ENCODE measurements at regions not wholly inside any gene's neighbourhood (a gene's known extent, or its start where the extent isn't known, plus 50 kb on each side); places are given as distances from the start of the nearest gene placed in this dataset.

DNA sequence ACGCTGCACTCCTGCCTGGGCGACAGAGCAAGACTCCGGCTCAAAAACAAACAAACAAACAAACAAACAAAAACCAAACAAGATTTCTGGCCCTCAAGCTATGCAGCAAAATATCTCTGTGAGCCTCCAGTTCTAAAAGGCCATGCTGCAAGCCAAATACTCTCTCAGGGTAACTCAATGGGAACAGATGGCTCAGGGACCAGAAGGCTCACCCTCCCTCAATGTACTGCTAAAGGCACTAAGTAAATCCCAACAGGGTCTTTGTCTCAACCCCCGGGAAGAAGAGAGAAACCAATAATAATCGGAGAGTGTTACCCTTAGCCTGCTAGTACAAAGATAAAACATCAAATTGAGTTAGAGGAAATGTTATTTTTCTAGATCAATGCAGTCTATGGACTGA lies 119.7 kb upstream of the ZC3H12C start:
- DNase-seq (ENCODE audit: low spot score): no peak
- H3K27ac ChIP-seq: no peak overlapping the region
- H3K9me3 ChIP-seq: no peaks in the 10 kb centered on the region
- TF ChIP-seq, protein P1, sequence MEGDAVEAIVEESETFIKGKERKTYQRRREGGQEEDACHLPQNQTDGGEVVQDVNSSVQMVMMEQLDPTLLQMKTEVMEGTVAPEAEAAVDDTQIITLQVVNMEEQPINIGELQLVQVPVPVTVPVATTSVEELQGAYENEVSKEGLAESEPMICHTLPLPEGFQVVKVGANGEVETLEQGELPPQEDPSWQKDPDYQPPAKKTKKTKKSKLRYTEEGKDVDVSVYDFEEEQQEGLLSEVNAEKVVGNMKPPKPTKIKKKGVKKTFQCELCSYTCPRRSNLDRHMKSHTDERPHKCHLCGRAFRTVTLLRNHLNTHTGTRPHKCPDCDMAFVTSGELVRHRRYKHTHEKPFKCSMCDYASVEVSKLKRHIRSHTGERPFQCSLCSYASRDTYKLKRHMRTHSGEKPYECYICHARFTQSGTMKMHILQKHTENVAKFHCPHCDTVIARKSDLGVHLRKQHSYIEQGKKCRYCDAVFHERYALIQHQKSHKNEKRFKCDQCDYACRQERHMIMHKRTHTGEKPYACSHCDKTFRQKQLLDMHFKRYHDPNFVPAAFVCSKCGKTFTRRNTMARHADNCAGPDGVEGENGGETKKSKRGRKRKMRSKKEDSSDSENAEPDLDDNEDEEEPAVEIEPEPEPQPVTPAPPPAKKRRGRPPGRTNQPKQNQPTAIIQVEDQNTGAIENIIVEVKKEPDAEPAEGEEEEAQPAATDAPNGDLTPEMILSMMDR (IDR thresholded peaks at IDR 0.05): no peak
- H3K4me3 ChIP-seq: no peak overlapping the region
- H3K36me3 ChIP-seq: no peaks in the 10 kb centered on the region
- peaks cover 0 to 27% of the 10 kb centered on the region in 2 donors for H3K4me1 ChIP-seq
- H3K27me3 ChIP-seq: no peaks in the 10 kb centered on the region

DNA sequence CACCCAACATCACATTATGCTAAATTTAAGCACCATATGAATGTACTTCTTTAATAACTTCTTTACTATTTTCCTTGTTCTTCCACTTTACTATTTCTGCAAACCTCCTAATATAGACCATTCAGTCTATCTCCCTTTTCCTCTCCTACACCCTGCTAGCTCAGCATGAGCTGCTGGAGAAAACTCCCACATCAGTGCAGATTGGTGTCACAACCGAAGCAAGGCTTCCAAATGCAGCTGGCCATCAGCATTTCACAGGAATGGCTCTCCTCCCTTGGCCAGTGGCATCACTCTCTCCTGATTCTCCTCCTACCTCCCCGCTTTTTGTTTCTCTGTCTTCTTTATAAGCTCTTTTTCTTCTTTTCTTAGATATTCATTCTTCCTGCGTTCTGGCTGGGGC lies 118.7 kb upstream of the ZC3H12C start:
- H3K27me3 ChIP-seq: no peaks in the 10 kb centered on the region
- no peak overlapping the region for H3K27ac ChIP-seq
- no peak for DNase-seq (ENCODE audit: low spot score)
- H3K9me3 ChIP-seq: no peaks in the 10 kb centered on the region
- H3K4me3 ChIP-seq: no peak overlapping the region
- TF ChIP-seq, protein P1 (IDR thresholded peaks at IDR 0.05): no peak
- no peaks in the 10 kb centered on the region for H3K36me3 ChIP-seq
- H3K4me1 ChIP-seq: peaks cover 0 to 27% of the 10 kb centered on the region in 2 donors

DNA sequence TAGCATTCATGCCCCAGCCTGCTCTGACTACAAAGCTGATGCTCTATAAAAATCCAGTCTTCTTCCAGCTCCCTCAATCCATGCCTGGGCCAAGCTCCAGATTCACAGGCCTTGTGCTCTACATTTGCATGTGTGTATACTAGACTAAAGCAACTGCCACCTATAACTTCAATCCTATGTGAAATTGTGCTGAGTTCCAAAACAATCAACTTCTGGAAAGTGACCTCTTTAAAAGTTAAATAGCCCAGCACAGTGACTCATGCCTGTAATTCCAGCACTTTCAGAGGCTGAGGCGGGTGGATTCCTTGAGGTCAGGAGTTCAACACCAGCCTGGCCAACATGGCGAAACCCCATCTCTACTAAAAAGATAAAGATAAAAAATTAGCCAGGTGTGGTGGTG lies 114.3 kb upstream of the ZC3H12C start:
- TF ChIP-seq, protein P1 (IDR thresholded peaks at IDR 0.05): no peak
- Histone ChIP-seq H3K27me3 (no peaks in the 10 kb centered on the region), H3K36me3 (no peaks in the 10 kb centered on the region), H3K4me3 (no peak overlapping the region), H3K9me3 (no peaks in the 10 kb centered on the region), H3K4me1 (no peaks in the 10 kb centered on the region), H3K27ac (no peak overlapping the region)
- no peak for DNase-seq (ENCODE audit: low spot score)

DNA sequence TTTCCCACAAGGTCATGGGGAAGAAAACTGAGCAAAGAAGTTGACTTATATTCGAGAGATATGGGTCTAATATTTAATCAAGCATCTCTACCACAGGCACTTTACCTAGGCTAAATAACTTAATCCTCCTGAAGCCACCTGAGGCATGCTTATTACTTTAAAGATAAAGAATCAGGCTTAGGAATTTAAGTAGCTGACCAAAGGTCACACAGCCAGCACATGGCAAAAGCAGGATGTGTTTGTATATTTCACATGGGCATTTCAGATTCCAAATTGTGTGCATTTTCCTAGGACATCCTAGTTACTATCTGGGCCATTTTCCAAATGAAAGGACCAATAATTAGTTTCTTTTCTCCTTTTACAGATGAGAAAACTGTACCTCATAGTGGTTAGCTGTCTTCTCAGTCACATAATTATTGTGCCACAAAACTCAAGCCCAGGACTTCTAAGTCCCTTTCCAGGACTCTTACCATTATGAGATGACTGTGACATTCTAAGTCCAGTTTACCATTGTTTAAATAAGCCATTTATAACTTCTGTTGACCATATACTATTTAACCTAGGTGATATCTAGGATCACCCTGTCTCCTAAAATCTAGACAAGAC lies 112.1 kb upstream of the ZC3H12C start:
- TF ChIP-seq, protein P1 (IDR thresholded peaks at IDR 0.05): no peak
- Histone ChIP-seq H3K27me3 (no peaks in the 10 kb centered on the region), H3K4me3 (no peak overlapping the region), H3K27ac (no peak overlapping the region), H3K36me3 (no peaks in the 10 kb centered on the region), H3K4me1 (no peaks in the 10 kb centered on the region), H3K9me3 (no peaks in the 10 kb centered on the region)
- DNase-seq (ENCODE audit: low spot score): no peak

DNA sequence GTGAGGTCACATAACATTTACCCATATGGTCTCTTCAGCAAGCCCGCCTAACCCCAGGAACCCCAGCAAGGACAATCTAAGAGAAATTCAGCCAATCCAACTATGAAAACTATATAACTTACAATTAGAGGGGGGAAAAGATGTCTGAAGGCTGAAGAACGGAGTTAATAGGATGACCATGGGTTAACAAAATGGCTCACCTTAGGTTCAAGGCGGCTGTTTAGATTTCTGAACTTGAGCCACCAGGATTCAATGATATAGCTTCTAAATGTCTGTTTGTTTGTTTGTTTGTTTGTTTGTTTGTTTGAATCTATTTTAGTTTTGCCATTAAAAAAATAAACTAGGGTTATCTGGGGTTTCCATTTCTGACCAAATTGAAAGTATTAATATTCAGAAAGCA lies 109.8 kb upstream of the ZC3H12C start:
- TF ChIP-seq, protein P1 (IDR thresholded peaks at IDR 0.05): no peak
- Histone ChIP-seq H3K4me1 (no peaks in the 10 kb centered on the region), H3K27ac (no peak overlapping the region), H3K9me3 (no peaks in the 10 kb centered on the region), H3K36me3 (no peaks in the 10 kb centered on the region), H3K27me3 (no peaks in the 10 kb centered on the region), H3K4me3 (no peak overlapping the region)
- no peak for DNase-seq (ENCODE audit: low spot score)

DNA sequence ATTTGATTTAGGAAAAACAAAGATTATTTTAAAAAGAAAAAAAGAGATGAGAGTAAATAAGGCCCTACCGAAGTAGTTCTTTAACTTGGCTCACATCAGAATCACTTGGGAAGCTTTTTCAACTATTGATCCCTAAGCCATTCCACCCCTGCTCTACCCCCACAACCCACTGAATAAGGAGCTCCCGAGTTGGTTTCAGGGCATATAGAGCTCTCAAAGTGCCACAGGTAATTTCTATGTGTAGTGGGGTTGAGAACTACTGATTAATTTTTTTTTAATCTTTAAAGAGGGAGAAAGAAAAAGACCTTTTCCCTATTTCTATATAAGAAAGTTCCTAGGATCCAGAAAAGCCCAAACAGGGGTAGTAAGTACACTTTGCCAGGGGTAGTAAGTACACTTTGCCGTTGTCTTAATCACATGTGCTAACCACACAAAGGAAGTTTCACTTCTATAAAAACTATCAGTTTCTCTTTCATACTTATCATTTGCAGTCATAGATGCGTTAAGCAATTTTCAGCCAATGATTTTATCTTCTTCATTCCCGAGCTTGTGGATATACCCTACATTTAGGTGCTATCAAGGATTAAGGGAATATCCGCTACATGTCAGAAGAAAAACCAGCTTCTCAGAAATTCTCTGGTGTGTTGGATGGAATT lies 108.4 kb upstream of the ZC3H12C start:
- H3K9me3 ChIP-seq: no peaks in the 10 kb centered on the region
- H3K27ac ChIP-seq: no peak overlapping the region
- H3K27me3 ChIP-seq: no peaks in the 10 kb centered on the region
- H3K4me3 ChIP-seq: no peak overlapping the region
- DNase-seq (ENCODE audit: low spot score): no peak
- no peaks in the 10 kb centered on the region for H3K4me1 ChIP-seq
- TF ChIP-seq, protein P1 (IDR thresholded peaks at IDR 0.05): no peak
- H3K36me3 ChIP-seq: no peaks in the 10 kb centered on the region
